ENCODE measurements at regions not wholly inside any gene's neighbourhood (a gene's known extent, or its start where the extent isn't known, plus 50 kb on each side); places are given as distances from the start of the nearest gene placed in this dataset.

- no peak for TF ChIP-seq YY1 (IDR thresholded peaks at IDR 0.05)
- TF ChIP-seq GABPA (IDR thresholded peaks at IDR 0.05 in 1 of 2, conservative IDR thresholded peaks at IDR 0.05 in 1 of 2) = no peak
- TF ChIP-seq CTCF (IDR thresholded peaks at IDR 0.05; ENCODE audit: low read depth, low read length, missing input control) = no peak
- no peak for TF ChIP-seq FOXA1 (IDR thresholded peaks at IDR 0.05)
- TF ChIP-seq REST (IDR thresholded peaks at IDR 0.05) = no peak
- no peak for TF ChIP-seq TAF1 (conservative IDR thresholded peaks at IDR 0.05)
- TF ChIP-seq ATF3 (IDR thresholded peaks at IDR 0.05) = no peak
- TF ChIP-seq ZBTB33 (IDR thresholded peaks at IDR 0.05) = no peak
These were observed 59.8 kb upstream of the MED4 start for GRCh38 chr13:48154671-48155070.
